SU-DHL-6 (cell line): ENCODE measurements at regions not wholly inside any gene's neighbourhood (a gene's known extent, or its start where the extent isn't known, plus 50 kb on each side); places are given as distances from the start of the nearest gene placed in this dataset.

ENCODE experiments used
- H2AFZ ChIP-seq: fragments of 200-600 bp; sonication (generic); 2 replicates; pipeline ENCODE4 v1.6.1; 2014; ENCODE audit warnings: low read depth, mild to moderate bottlenecking, moderate library complexity, mixed read lengths, antibody characterized with exemption, low read length; ENCODE audit not compliant: severe bottlenecking
- H3F3A ChIP-seq: fragments of 200-600 bp; shearing (Covaris generic); 2 replicates; pipeline ENCODE4 v1.6.0; 2016; ENCODE audit warnings: antibody characterized with exemption, mild to moderate bottlenecking; ENCODE audit not compliant: insufficient read depth
- H3K27ac ChIP-seq: fragments of 200-600 bp; sonication (generic); 2 replicates; pipeline ENCODE4 v1.5.1; 2016; ENCODE audit warnings: low read depth, mild to moderate bottlenecking, low read length, moderate library complexity, mixed read lengths
- H3K27me3 ChIP-seq: fragments of 200-600 bp; sonication (generic), shearing (Covaris generic); 2 replicates; pipeline ENCODE4 v1.6.0; 2014; ENCODE audit warnings: mild to moderate bottlenecking, low read length
- H3K36me3 ChIP-seq: fragments of 200-600 bp; sonication (generic); 2 replicates; pipeline ENCODE4 v1.6.1; 2014; ENCODE audit warnings: mild to moderate bottlenecking, low read length, mixed read lengths
- H3K4me2 ChIP-seq: fragments of 300-600, 200-600 bp; shearing (Covaris generic), sonication (generic); 2 replicates; pipeline ENCODE4 v1.6.0; 2014; ENCODE audit warnings: low read length, low read depth, mild to moderate bottlenecking; ENCODE audit not compliant: poor library complexity, severe bottlenecking
- H3K4me3 ChIP-seq: fragments of 200-600 bp; sonication (generic); 2 replicates; pipeline ENCODE4 v1.5.1; 2014; ENCODE audit warnings: antibody characterized with exemption, low read length, mild to moderate bottlenecking, mixed read lengths; ENCODE audit not compliant: insufficient read depth, poor library complexity, severe bottlenecking
- H3K79me2 ChIP-seq: fragments of 200-600 bp; sonication (generic); 2 replicates; pipeline ENCODE4 v1.6.1; 2014; ENCODE audit warnings: mild to moderate bottlenecking, low read length, moderate library complexity; ENCODE audit not compliant: insufficient read depth
- H3K9ac ChIP-seq: fragments of 200-600 bp; sonication (generic); 2 replicates; pipeline ENCODE4 v1.7.0; 2014; ENCODE audit warnings: mild to moderate bottlenecking, low read length
- H3K9me2 ChIP-seq: fragments of 200-600 bp; sonication (generic); replicated peaks from 2 replicates; pipeline ENCODE4 v1.6.1; 2014; ENCODE audit warnings: low read length; ENCODE audit not compliant: insufficient read depth
- H3K9me3 ChIP-seq: fragments of 200-600 bp; sonication (generic); 2 replicates; pipeline ENCODE4 v1.6.1; 2014; ENCODE audit warnings: low read length, mixed read lengths; ENCODE audit not compliant: insufficient read depth
- H4K20me1 ChIP-seq: fragments of 200-600 bp; sonication (generic); 2 replicates; pipeline ENCODE4 v1.6.1; 2014; ENCODE audit warnings: low read depth, mild to moderate bottlenecking, antibody characterized with exemption, low read length, moderate library complexity, mixed read lengths
- EZH2phosphoT487 ChIP-seq: fragments of 200-600 bp; sonication (generic), shearing (Covaris generic); conservative IDR thresholded peaks from 2 replicates; pipeline ENCODE4 v1.6.1; 2018; ENCODE audit warnings: mild to moderate bottlenecking, antibody characterized with exemption, low read length, moderate library complexity, mixed read lengths
- TF ChIP-seq, protein P1 (sequence below): fragments of 200-600 bp; sonication (generic); IDR thresholded peaks from one replicate; pipeline ENCODE4 v1.5.1; 2017; ENCODE audit warnings: antibody characterized with exemption, mild to moderate bottlenecking, low read length, moderate library complexity; ENCODE audit not compliant: insufficient read depth, poor library complexity, severe bottlenecking

DNA sequence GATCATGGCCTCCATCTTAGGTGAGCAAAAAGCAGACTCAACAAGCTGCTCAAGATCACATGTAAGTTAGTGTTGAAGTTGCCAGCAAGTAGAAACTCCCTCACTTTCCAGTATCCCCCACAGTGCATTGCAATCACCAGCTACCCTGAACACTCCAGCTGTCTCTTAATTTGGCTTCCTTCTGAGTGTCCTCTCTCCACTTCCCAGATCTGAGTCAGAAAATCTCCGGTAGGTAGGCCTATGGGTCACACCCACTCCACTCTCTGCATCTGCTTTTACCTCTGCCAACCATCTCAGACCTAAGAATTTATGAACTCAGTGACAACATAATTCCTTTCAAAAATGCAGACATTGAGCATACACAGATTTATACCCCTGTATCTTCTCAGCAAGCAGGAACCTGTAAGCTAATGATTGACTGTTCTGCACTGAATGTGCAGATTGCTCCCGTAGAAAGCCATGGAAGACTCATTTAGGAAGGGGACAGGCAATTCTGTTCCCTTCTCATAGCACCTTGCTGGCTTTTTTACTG, 656.9 kb downstream of the EPHA4 start:
- Histone ChIP-seq H3K79me2 (no peaks in the 10 kb centered on the region), H3K9ac (no peak overlapping the region), H3K36me3 (no peaks in the 10 kb centered on the region), H3K4me3 (no peak overlapping the region), H3K4me2 (no peak overlapping the region), H3K27ac (no peak overlapping the region), H4K20me1 (no peaks in the 10 kb centered on the region), H3K9me3 (no peaks in the 10 kb centered on the region), H3K9me2 (no peaks in the 10 kb centered on the region), H2AFZ (no peak overlapping the region), H3F3A (no peaks in the 10 kb centered on the region), H3K27me3 (no peaks in the 10 kb centered on the region)
- no peak for TF ChIP-seq EZH2phosphoT487
- TF ChIP-seq, protein P1, sequence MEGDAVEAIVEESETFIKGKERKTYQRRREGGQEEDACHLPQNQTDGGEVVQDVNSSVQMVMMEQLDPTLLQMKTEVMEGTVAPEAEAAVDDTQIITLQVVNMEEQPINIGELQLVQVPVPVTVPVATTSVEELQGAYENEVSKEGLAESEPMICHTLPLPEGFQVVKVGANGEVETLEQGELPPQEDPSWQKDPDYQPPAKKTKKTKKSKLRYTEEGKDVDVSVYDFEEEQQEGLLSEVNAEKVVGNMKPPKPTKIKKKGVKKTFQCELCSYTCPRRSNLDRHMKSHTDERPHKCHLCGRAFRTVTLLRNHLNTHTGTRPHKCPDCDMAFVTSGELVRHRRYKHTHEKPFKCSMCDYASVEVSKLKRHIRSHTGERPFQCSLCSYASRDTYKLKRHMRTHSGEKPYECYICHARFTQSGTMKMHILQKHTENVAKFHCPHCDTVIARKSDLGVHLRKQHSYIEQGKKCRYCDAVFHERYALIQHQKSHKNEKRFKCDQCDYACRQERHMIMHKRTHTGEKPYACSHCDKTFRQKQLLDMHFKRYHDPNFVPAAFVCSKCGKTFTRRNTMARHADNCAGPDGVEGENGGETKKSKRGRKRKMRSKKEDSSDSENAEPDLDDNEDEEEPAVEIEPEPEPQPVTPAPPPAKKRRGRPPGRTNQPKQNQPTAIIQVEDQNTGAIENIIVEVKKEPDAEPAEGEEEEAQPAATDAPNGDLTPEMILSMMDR = no peak

GRCh38 chr2:220916931-220917330, 655.2 kb downstream of the EPHA4 start:
- no peaks in the 10 kb centered on the region for H3K27me3 ChIP-seq
- no peak overlapping the region for H3K4me2 ChIP-seq
- H3K4me3 ChIP-seq = no peak overlapping the region
- TF ChIP-seq, protein P1 = no peak
- no peak for TF ChIP-seq EZH2phosphoT487
- no peak overlapping the region for H3K27ac ChIP-seq
- H3F3A ChIP-seq = no peaks in the 10 kb centered on the region
- H3K36me3 ChIP-seq = no peaks in the 10 kb centered on the region
- no peaks in the 10 kb centered on the region for H4K20me1 ChIP-seq
- H2AFZ ChIP-seq = no peak overlapping the region
- no peaks in the 10 kb centered on the region for H3K9me2 ChIP-seq
- H3K9ac ChIP-seq = no peak overlapping the region
- no peaks in the 10 kb centered on the region for H3K9me3 ChIP-seq
- H3K79me2 ChIP-seq = no peaks in the 10 kb centered on the region

DNA sequence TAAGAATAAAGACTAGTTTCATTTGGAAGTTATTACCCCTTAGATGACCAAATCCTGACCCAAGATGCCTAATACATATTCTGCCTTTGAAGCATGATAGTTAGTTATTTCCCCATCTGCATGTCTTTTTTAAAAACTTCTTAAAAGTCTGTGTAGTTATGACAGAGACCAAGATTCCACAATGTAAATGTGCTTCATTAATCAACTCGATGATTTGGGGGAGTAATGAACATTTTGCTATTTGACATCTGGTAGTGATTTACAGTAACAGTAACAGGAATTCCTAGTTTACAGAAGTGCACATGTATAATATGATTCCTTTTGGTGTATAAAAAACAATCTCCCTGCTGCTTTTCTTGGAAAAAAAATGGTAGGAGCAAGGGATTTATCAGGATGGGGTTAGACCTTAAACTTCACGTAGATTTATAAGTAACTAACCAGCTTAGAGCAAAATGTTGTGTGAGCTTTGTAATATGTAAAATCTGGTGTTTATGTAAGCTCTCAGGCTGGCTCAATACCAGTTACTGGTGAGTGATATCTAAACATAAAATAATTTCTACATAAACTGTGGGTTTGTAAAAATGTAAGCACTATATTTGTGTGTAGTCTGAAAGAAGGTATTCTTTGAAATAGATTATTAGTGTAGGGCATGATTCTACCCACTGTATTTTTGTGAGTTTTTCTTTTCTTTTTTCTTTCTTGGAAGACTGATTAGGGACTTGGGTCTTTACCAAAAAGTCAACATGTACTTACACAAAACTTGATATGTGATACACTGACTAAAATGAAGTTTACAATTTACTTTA, 641.6 kb downstream of the EPHA4 start:
- H3K79me2 ChIP-seq = no peaks in the 10 kb centered on the region
- no peak overlapping the region for H3K4me3 ChIP-seq
- no peaks in the 10 kb centered on the region for H4K20me1 ChIP-seq
- H3K27ac ChIP-seq = no peak overlapping the region
- no peaks in the 10 kb centered on the region for H3K27me3 ChIP-seq
- TF ChIP-seq, protein P1 = no peak
- no peak for TF ChIP-seq EZH2phosphoT487
- H3K9me2 ChIP-seq = no peaks in the 10 kb centered on the region
- no peak overlapping the region for H2AFZ ChIP-seq
- no peak overlapping the region for H3K4me2 ChIP-seq
- H3K36me3 ChIP-seq = no peaks in the 10 kb centered on the region
- no peaks in the 10 kb centered on the region for H3K9me3 ChIP-seq
- no peak overlapping the region for H3K9ac ChIP-seq
- H3F3A ChIP-seq = no peaks in the 10 kb centered on the region
